ENCODE measurements at regions not wholly inside any gene's neighbourhood (a gene's known extent, or its start where the extent isn't known, plus 50 kb on each side); places are given as distances from the start of the nearest gene placed in this dataset.

- Histone ChIP-seq H3K4me1 (no peaks in the 10 kb centered on the region), H3K27ac (no peak overlapping the region), H3K4me3 (no peak overlapping the region), H3K27me3 (no peaks in the 10 kb centered on the region), H3K9me3 (no peaks in the 10 kb centered on the region), H3K36me3 (no peaks in the 10 kb centered on the region)
- DNase-seq (no peak), ATAC-seq (no peak)
- intact Hi-C loops (cut with DNase I), result no loop called here
- no peak for TF ChIP-seq CTCF (IDR thresholded peaks at IDR 0.05)
These were observed 97.6 kb downstream of the TM2D1 start for GRCh38 chr1:61627365-61627764.

- Histone ChIP-seq H3K4me1 (no peaks in the 10 kb centered on the region), H3K4me3 (no peak overlapping the region), H3K36me3 (no peaks in the 10 kb centered on the region), H3K9me3 (no peaks in the 10 kb centered on the region), H3K27ac (no peak overlapping the region), H3K27me3 (no peaks in the 10 kb centered on the region)
- no peak for DNase-seq
- intact Hi-C loops (cut with DNase I), result no loop called here
- no peak for TF ChIP-seq CTCF (IDR thresholded peaks at IDR 0.05)
- no peak for ATAC-seq
These were observed 98.1 kb downstream of the TM2D1 start for GRCh38 chr1:61626816-61627215.

- Histone ChIP-seq H3K36me3 (no peaks in the 10 kb centered on the region), H3K9me3 (no peaks in the 10 kb centered on the region), H3K4me1 (no peaks in the 10 kb centered on the region), H3K27ac (no peak overlapping the region), H3K4me3 (no peak overlapping the region), H3K27me3 (no peaks in the 10 kb centered on the region)
- no peak for TF ChIP-seq CTCF (IDR thresholded peaks at IDR 0.05)
- DNase-seq (no peak), ATAC-seq (no peak)
- intact Hi-C loops (cut with DNase I), result no loop called here
These were observed 101.1 kb downstream of the TM2D1 start for GRCh38 chr1:61623852-61624251.

GRCh38 chr1:61620536-61620935 is 104.4 kb downstream of the TM2D1 start:
- no peaks in the 10 kb centered on the region for H3K36me3 ChIP-seq
- no peak for TF ChIP-seq CTCF (IDR thresholded peaks at IDR 0.05)
- H3K4me1 ChIP-seq, result no peaks in the 10 kb centered on the region
- H3K27ac ChIP-seq, result no peak overlapping the region
- ATAC-seq, result no peak
- H3K9me3 ChIP-seq, result no peaks in the 10 kb centered on the region
- no peak for DNase-seq
- no peak overlapping the region for H3K4me3 ChIP-seq
- no peaks in the 10 kb centered on the region for H3K27me3 ChIP-seq
- intact Hi-C loops (cut with DNase I), result no loop called here

- ATAC-seq, result no peak
- intact Hi-C loops (cut with DNase I), result no loop called here
- DNase-seq, result no peak
- Histone ChIP-seq H3K9me3 (no peaks in the 10 kb centered on the region), H3K27ac (no peak overlapping the region), H3K4me3 (no peak overlapping the region), H3K27me3 (no peaks in the 10 kb centered on the region), H3K4me1 (no peaks in the 10 kb centered on the region), H3K36me3 (no peaks in the 10 kb centered on the region)
- no peak for TF ChIP-seq CTCF (IDR thresholded peaks at IDR 0.05)
These were observed 106.2 kb downstream of the TM2D1 start for GRCh38 chr1:61618755-61619154.

- no peak overlapping the region for H3K4me3 ChIP-seq
- intact Hi-C loops (cut with DNase I), result no loop called here
- ATAC-seq (no peak), DNase-seq (no peak)
- H3K27me3 ChIP-seq, result no peaks in the 10 kb centered on the region
- no peaks in the 10 kb centered on the region for H3K9me3 ChIP-seq
- no peak for TF ChIP-seq CTCF (IDR thresholded peaks at IDR 0.05)
- H3K4me1 ChIP-seq, result no peaks in the 10 kb centered on the region
- H3K27ac ChIP-seq, result no peak overlapping the region
- H3K36me3 ChIP-seq, result no peaks in the 10 kb centered on the region
These were observed 106.7 kb downstream of the TM2D1 start for GRCh38 chr1:61618193-61618592.

Measured in upper lobe of right lung (tissue), 1 donor.